Epithelial cell of proximal tubule (primary cell): ENCODE measurements at regions not wholly inside any gene's neighbourhood (a gene's known extent, or its start where the extent isn't known, plus 50 kb on each side); places are given as distances from the start of the nearest gene placed in this dataset.

Experiments used
- DNase-seq: peaks from one replicate; pipeline ENCODE4 v3.0.0-alpha.2; 2011; ENCODE audit warnings: low read depth
- H3K4me3 ChIP-seq: 2 replicates; pipeline ENCODE4 v1.5.1; 2011; ENCODE audit warnings: low read depth, mild to moderate bottlenecking, low read length
- CTCF ChIP-seq: conservative IDR thresholded peaks from 2 replicates; pipeline ENCODE4 v1.5.1; 2012; ENCODE audit warnings: low read depth, mild to moderate bottlenecking, low read length

GRCh38 chr3:99087277-99087676 is 185.8 kb upstream of the DCBLD2 start:
- no peak overlapping the region for H3K4me3 ChIP-seq
- DNase-seq, result no peak
- TF ChIP-seq CTCF, result no peak

GRCh38 chr3:99084826-99085225 is 183.3 kb upstream of the DCBLD2 start:
- H3K4me3 ChIP-seq, result no peak overlapping the region
- no peak for DNase-seq
- TF ChIP-seq CTCF, result no peak

- H3K4me3 ChIP-seq, result no peak overlapping the region
- no peak for TF ChIP-seq CTCF
- no peak for DNase-seq
Observed at GRCh38 chr3:99084156-99084555, 182.7 kb upstream of the DCBLD2 start.

- DNase-seq, result no peak
- no peak for TF ChIP-seq CTCF
- no peak overlapping the region for H3K4me3 ChIP-seq
Observed at GRCh38 chr3:99071096-99071495, 169.6 kb upstream of the DCBLD2 start.

GRCh38 chr3:99069973-99070372 is 168.5 kb upstream of the DCBLD2 start:
- no peak for DNase-seq
- no peak for TF ChIP-seq CTCF
- no peak overlapping the region for H3K4me3 ChIP-seq

GRCh38 chr3:99066863-99067262 is 165.4 kb upstream of the DCBLD2 start:
- no peak for TF ChIP-seq CTCF
- H3K4me3 ChIP-seq, result no peak overlapping the region
- DNase-seq, result no peak

- no peak for TF ChIP-seq CTCF
- H3K4me3 ChIP-seq, result no peak overlapping the region
- DNase-seq, result no peak
Observed at GRCh38 chr3:99049164-99049563, 147.7 kb upstream of the DCBLD2 start.
